GM11168 (cell line): ENCODE measurements at regions not wholly inside any gene's neighbourhood (a gene's known extent, or its start where the extent isn't known, plus 50 kb on each side); places are given as distances from the start of the nearest gene placed in this dataset.
"Not testable (repeated sequence)": the region's sequence is repeated elsewhere in the genome, so short reads cannot be mapped to it uniquely, and the experiment has no call there.

Source experiments
- in situ Hi-C: fragments of 300-500 bp; cut with MboI; formaldehyde crosslinking; loops from one replicate; pipeline ENCODE4 v1.12.0; 2022; ENCODE audit warnings: low sequenced_read_pairs; ENCODE audit not compliant: unreplicated experiment

- in situ Hi-C loops = no loop called here
Measured at GRCh38 chr3:177889652-177890358, 646.4 kb upstream of the KCNMB2 start.

GRCh38 chr3:177890359-177890683, 645.9 kb upstream of the KCNMB2 start:
- in situ Hi-C loops = no loop called here

- in situ Hi-C loops = not testable (repeated sequence)
Measured at GRCh38 chr3:177891569-177891968, 644.7 kb upstream of the KCNMB2 start.

GRCh38 chr3:177893331-177893730, 642.9 kb upstream of the KCNMB2 start:
- in situ Hi-C loops = no loop called here

GRCh38 chr3:177894081-177894728, 642.0 kb upstream of the KCNMB2 start:
- in situ Hi-C loops = no loop called here

- in situ Hi-C loops = no loop called here
Measured at GRCh38 chr3:177898185-177898584, 638.1 kb upstream of the KCNMB2 start.

GRCh38 chr3:177899275-177900067, 636.8 kb upstream of the KCNMB2 start:
- in situ Hi-C loops = no loop called here

GRCh38 chr3:177902876-177903275, 633.4 kb upstream of the KCNMB2 start:
- in situ Hi-C loops = no loop called here

GRCh38 chr3:177904621-177905020, 631.6 kb upstream of the KCNMB2 start:
- in situ Hi-C loops = no loop called here

GRCh38 chr3:177905173-177906125, 630.8 kb upstream of the KCNMB2 start:
- in situ Hi-C loops = no loop called here

- in situ Hi-C loops = no loop called here
Measured at GRCh38 chr3:177906126-177906511, 630.1 kb upstream of the KCNMB2 start.

GRCh38 chr3:177906578-177907229, 629.5 kb upstream of the KCNMB2 start:
- in situ Hi-C loops = no loop called here

- in situ Hi-C loops = not testable (repeated sequence)
Measured at GRCh38 chr3:177909530-177909929, 626.7 kb upstream of the KCNMB2 start.

GRCh38 chr3:177914224-177914623, 622.0 kb upstream of the KCNMB2 start:
- in situ Hi-C loops = no loop called here

- in situ Hi-C loops = no loop called here
Measured at GRCh38 chr3:177916461-177916860, 619.8 kb upstream of the KCNMB2 start.

GRCh38 chr3:177917234-177917861, 618.9 kb upstream of the KCNMB2 start:
- in situ Hi-C loops = no loop called here

GRCh38 chr3:177921153-177921552, 615.1 kb upstream of the KCNMB2 start:
- in situ Hi-C loops = no loop called here

- in situ Hi-C loops = no loop called here
Measured at GRCh38 chr3:177924261-177924660, 612.0 kb upstream of the KCNMB2 start.

- in situ Hi-C loops = no loop called here
Measured at GRCh38 chr3:177928172-177928873, 607.9 kb upstream of the KCNMB2 start.
